ENCODE measurements at regions not wholly inside any gene's neighbourhood (a gene's known extent, or its start where the extent isn't known, plus 50 kb on each side); places are given as distances from the start of the nearest gene placed in this dataset.

DNA sequence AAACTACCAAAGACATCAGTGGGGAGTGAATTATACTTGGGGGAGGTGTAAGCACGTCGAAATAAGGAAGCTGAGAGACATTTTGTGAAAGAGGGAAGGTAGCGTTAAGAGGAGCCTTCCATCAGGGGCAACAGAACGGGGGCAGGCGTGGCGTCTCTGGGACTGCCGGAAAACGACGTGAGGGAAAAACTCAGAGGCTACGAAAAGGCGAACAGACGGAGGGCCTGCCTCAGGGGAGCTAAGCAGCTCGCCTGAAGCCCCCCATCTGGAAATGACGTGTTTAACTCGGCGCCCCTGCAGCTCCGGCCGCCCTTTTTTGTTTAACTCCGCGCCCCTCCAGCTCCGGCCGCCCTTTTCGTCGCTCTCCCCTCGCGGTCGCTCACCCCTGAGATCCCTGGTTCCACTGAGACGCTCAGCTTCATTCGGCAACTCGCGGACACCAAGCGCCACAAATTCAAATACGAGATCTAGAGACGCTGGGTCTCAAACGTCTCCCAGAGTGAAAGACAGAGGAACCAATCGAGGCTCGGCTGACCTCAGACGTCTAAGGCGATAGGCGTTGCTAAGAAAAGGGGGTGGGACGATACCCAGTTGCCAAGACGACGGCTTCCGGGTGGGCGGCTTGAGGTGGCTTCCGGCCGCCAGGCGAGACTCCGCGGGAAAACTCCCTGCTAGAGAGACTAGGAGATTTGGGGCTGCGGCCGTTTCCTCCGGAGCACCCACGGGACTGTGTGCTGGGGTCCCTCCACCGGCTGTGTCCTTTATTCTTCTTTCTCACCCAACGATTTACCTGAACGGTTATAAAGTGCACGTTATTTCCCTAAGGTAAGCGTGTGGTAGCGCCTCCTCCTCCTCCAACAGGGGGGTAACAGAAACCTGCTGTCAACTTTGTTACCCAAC is 383.2 kb downstream of the ZFHX3 start (continued):
- TF ChIP-seq HNRNPK (IDR thresholded peaks at IDR 0.05; ENCODE audit: low read depth, low read length, poor library complexity, severe bottlenecking) = no peak
- TF ChIP-seq TCF7 (IDR thresholded peaks at IDR 0.05; ENCODE audit: borderline replicate concordance) = no peak
- TF ChIP-seq RBM25 (IDR thresholded peaks at IDR 0.05; ENCODE audit: low read depth, low read length, severe bottlenecking) = peak; percentile 83
- TF ChIP-seq, protein P1, sequence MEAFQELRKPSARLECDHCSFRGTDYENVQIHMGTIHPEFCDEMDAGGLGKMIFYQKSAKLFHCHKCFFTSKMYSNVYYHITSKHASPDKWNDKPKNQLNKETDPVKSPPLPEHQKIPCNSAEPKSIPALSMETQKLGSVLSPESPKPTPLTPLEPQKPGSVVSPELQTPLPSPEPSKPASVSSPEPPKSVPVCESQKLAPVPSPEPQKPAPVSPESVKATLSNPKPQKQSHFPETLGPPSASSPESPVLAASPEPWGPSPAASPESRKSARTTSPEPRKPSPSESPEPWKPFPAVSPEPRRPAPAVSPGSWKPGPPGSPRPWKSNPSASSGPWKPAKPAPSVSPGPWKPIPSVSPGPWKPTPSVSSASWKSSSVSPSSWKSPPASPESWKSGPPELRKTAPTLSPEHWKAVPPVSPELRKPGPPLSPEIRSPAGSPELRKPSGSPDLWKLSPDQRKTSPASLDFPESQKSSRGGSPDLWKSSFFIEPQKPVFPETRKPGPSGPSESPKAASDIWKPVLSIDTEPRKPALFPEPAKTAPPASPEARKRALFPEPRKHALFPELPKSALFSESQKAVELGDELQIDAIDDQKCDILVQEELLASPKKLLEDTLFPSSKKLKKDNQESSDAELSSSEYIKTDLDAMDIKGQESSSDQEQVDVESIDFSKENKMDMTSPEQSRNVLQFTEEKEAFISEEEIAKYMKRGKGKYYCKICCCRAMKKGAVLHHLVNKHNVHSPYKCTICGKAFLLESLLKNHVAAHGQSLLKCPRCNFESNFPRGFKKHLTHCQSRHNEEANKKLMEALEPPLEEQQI (IDR thresholded peaks at IDR 0.05) = 0 out of 2 replicates have a peak, but pooled peaks have one; percentile 19
- no peak for TF ChIP-seq ELF4 (CRISPR knock-in tag; IDR thresholded peaks at IDR 0.05)
- no peak for TF ChIP-seq NR2C1 (IDR thresholded peaks at IDR 0.05)
- no peak for TF ChIP-seq NR2C1 (tag; IDR thresholded peaks at IDR 0.05)
- TF ChIP-seq HDAC3 (IDR thresholded peaks at IDR 0.05; ENCODE audit: borderline replicate concordance, partially characterized antibody) = no peak
- no peak for TF ChIP-seq CEBPG (CRISPR knock-in tag; IDR thresholded peaks at IDR 0.05)
- no peak for TF ChIP-seq CEBPG (tag; conservative IDR thresholded peaks at IDR 0.05 in 1 of 2, IDR thresholded peaks at IDR 0.05 in 1 of 2)
- TF ChIP-seq, protein P2, sequence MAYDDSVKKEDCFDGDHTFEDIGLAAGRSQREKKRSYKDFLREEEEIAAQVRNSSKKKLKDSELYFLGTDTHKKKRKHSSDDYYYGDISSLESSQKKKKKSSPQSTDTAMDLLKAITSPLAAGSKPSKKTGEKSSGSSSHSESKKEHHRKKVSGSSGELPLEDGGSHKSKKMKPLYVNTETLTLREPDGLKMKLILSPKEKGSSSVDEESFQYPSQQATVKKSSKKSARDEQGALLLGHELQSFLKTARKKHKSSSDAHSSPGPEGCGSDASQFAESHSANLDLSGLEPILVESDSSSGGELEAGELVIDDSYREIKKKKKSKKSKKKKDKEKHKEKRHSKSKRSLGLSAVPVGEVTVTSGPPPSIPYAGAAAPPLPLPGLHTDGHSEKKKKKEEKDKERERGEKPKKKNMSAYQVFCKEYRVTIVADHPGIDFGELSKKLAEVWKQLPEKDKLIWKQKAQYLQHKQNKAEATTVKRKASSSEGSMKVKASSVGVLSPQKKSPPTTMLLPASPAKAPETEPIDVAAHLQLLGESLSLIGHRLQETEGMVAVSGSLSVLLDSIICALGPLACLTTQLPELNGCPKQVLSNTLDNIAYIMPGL (CRISPR knock-in tag; IDR thresholded peaks at IDR 0.05) = no peak
- no peak for TF ChIP-seq ZSCAN32 (CRISPR knock-in tag; IDR thresholded peaks at IDR 0.05)
- no peak for TF ChIP-seq NCOR1 (IDR thresholded peaks at IDR 0.05)
- no peak for TF ChIP-seq CHCHD3 (CRISPR knock-in tag; IDR thresholded peaks at IDR 0.05)
- TF ChIP-seq TEAD1 (CRISPR knock-in tag; IDR thresholded peaks at IDR 0.05) = no peak
- TF ChIP-seq ZNF140 (CRISPR knock-in tag; IDR thresholded peaks at IDR 0.05) = no peak
- TF ChIP-seq MAZ (CRISPR knock-in tag; conservative IDR thresholded peaks at IDR 0.05 in 1 of 2, IDR thresholded peaks at IDR 0.05 in 1 of 2) = peak in 1 of 2 experiments; percentile 30; a peak in 1 of 4 replicates
- TF ChIP-seq HLTF (IDR thresholded peaks at IDR 0.05) = no peak
- no peak for TF ChIP-seq RBM14 (IDR thresholded peaks at IDR 0.05; ENCODE audit: borderline replicate concordance, insufficient read depth, low read depth, low read length)
- no peak for TF ChIP-seq PCBP1 (IDR thresholded peaks at IDR 0.05; ENCODE audit: low read depth, low read length, poor library complexity, severe bottlenecking)
- peak; percentile 17 to 25; a peak in 1 of 4 replicates for TF ChIP-seq NRF1 (conservative IDR thresholded peaks at IDR 0.05 in 1 of 2, IDR thresholded peaks at IDR 0.05 in 1 of 2)
- TF ChIP-seq SAP30 (IDR thresholded peaks at IDR 0.05; ENCODE audit: borderline replicate concordance, insufficient read depth, low read depth, low read length, poor library complexity, severe bottlenecking) = peak; percentile 92

Data from K562 (cell line).